Right hindlimb (tissue), 1 donor: ENCODE measurements at regions not wholly inside any gene's neighbourhood (a gene's known extent, or its start where the extent isn't known, plus 50 kb on each side); places are given as distances from the start of the nearest gene placed in this dataset.
"Not testable (repeated sequence)": the region's sequence is repeated elsewhere in the genome, so short reads cannot be mapped to it uniquely, and the experiment has no call there.

Source experiments
- DNase-seq: peaks from one replicate; pipeline ENCODE4 v3.0.0-alpha.2; 2018

DNA sequence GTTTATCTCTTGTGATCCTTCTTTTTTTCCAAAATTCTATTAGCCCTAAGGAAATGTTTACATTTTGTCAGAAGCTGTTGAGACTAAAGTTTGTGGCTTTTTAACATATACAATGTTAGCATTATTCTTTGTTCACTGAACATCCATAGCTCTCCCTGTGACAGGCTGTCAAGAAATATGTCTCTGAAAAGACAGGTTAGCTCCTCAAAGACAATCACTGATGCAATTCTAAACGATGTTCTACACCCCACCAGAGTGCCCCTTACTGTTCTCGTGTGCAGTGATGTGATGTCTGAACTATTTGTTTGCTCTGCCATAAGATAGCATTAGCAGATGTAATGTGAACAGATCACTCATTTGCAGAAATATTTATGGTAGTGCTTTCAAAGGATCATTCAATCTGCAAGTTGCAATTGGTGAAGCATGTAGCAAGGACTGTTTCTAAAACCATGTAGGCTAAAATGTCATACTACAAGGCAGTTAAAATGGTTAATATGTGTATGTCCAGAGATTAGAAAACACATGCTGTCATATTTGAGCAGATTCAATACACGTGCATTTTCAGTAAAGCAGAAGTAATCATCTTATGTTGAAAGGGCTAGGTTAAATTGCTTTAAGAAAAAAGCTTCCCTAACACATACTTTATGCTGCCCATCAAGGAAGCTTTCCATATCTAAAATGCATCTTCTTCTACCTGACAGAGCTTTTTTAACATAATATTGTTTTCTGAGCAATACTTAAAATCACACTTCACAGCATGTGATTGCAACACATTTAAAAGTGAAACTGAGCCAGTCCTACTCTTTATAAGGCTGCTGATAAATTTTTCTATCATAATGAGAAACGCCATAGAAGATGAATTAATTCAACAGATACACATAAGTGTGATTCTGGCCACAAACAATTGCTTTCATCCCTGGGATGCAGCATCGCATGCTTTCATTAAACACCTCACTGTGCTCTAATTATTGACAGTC lies 285.7 kb upstream of the UBE2E3 start:
- DNase-seq = no peak

DNA sequence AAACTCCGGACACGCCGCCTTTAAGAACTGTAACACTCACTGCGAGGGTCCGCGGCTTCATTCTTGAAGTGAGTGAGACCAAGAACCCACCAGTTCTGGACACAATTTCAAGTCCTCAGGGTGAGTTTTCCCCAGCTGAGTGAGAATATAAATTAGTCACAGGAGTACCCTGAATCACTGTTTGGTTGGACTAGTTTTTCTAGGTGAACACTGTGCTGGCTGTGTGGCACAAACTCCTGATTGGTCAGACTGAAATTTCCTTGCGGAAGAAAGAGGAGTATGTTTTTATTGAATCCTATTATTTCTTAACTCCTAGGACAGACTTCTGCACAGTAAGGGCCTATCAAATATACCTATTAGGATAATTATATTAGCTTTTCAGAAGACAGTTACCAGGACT lies 288.1 kb upstream of the UBE2E3 start:
- DNase-seq = no peak

DNA sequence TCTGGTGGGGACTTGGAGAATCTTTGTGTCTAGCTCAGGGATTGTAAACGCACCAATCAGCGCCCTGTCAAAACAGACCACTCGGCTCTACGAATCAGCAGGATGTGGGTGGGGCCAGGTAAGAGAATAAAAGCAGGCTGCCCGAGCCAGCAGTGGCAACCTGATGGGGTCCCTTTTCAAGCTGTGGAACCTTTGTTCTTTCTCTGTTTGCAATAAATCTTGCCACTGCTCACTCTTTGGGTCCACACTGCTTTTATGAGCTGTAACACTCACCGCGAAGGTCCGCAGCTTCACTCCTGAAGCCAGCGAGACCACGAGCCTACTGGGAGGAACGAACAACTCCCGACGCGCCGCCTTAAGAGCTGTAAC lies 288.6 kb upstream of the UBE2E3 start:
- not testable (repeated sequence) for DNase-seq

DNA sequence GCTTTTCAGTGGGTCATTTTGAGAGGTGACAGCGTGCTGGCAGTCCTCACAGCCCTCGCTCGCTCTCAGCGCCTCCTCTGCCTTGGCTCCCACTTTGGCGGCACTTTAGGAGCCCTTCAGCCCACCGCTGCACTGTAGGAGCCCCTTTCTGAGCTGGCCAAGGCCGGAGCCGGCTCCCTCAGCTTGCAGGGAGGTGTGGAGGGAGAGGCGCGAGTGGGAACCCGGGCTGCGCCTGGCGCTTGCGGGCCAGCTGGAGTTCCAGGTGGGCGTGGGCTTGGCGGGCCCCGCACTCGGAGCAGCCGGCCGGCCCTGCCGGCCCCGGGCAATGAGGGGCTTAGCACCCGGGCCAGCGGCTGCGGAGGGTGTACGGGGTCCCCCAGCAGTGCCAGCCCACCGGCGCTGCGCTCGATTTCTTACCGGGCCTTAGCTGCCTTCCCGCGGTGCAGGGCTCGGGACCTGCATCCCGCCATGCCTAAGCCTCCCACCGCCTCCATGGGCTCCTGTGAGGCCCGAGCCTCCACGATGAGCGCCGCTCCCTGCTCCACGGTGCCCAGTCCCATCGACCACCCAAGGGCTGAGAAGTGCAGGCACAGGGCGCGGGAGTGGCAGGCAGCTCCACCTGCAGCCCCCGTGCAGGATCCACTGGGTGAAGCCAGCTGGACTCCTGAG lies 289.1 kb upstream of the UBE2E3 start:
- DNase-seq = not testable (repeated sequence)

DNA sequence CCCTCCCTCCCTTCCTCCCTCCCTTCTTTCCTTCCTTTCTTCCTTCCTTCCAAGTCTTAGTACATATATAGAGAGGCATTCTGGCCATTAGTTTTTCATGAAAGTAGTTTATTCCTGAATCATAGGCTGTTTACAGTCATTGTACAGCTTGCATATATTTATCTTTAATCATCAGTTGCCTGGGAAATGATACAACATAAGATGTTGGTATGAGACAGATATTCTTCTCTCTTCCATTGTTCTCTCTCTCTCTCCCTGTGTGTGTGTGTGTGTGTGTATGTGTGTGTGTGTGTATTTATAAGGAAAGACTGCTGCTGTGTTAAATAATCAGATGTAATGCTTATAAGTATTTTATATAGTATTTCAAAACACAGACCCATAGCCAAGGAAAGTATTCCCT lies 289.8 kb upstream of the UBE2E3 start:
- no peak for DNase-seq

DNA sequence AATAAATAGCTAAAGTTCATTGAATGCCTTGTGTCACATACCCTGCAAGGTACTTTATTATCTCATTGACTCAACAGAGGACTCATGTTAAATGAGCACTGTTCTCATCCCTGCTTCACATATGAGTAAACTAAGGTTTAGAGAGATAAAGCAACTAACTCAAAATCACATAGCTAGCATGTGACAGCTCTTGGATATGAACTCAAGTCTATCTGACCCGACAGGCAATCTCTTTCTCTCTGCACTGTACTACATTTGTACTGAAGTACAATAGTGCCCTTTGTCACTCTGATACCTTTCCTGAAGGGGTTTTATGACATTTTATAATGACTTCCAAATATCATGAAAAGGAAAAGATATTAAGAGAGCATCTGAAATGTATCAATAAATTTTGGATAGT lies 297.5 kb upstream of the UBE2E3 start:
- no peak for DNase-seq

DNA sequence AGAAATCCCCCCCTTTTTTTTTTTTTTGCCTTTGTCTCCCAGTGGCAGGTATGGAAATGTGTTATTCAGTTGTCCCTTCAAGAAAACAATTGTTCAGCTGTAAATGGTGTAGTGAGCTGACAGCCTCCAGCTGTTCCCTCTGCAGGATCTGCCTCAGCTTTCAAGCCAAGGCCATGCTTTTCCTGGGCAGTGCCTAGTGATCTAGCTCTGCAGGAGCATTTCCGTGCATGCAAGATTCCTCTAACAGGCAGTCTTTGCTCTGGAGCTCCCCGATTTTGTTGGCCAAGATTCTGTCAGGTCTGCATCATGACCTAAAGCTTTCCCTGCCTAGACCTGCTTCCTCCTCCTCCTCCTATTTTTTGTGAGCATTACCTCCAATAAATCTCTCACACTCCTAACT lies 300.7 kb upstream of the UBE2E3 start:
- no peak for DNase-seq

DNA sequence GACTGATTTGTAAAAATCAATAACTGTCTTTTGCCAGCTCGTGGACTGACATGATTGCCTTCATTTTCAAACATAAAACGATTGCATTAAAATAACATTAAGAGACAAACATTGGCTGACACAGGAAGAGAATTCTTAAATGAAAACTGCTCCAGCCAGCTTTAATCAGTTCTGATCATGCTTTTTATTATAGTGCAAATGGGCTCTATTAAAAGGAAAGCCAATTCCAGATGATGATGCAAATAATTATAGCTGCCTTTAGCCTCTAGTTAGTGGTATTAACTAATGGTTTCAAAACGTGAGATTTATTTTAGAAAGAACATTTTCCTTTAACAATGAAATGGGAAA lies 301.8 kb upstream of the UBE2E3 start:
- no peak for DNase-seq

DNA sequence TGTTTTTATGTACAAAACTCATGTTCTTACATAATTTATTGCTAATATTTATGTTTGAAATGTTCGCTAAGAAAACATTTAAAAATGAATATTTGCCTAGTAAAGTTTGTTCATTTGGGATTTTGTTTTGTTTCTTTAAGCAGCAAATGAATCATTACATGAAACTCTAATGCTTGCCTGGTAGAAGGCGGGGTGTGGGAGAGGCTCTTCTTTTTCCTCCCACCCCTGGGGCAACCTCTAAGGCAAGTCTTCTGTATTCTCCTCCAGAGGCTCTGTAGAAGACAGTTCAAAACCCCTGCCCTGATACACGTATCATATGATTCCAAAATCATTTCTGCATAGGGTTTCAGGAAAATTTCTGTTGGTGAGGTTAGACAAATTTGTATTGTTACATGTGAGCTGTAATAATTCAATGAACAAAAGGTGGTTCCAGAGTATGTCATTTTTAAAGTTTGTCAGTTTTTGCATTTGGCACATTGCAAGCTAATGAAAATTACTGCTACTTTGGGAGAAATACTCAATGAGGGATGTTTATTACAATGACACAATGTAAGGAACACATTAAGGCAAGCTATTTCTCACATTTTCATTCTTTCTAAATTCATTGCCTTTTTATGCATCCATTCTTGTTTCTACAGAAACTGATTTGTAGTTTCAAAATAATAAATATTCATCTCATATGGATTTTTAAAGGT lies 302.3 kb upstream of the UBE2E3 start:
- DNase-seq = no peak

DNA sequence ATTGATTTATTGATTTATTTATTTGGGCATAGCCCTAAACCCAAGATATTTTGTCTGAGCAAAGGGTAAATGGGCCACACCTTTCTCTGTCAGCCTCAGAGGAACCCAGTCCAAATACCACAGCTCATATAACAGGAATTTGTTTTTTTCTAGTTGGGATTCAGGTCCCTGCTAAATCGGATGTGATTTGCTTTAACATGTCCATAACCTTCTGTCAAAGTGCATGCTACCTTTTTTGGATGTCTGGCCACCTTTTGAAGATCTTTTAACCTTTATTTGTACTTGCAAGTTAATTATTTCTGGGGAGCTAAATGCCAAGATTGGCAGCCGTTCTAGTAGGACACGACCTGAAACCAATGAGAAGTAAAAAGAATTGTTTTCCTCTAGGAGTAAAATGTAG lies 303.2 kb upstream of the UBE2E3 start:
- no peak for DNase-seq

DNA sequence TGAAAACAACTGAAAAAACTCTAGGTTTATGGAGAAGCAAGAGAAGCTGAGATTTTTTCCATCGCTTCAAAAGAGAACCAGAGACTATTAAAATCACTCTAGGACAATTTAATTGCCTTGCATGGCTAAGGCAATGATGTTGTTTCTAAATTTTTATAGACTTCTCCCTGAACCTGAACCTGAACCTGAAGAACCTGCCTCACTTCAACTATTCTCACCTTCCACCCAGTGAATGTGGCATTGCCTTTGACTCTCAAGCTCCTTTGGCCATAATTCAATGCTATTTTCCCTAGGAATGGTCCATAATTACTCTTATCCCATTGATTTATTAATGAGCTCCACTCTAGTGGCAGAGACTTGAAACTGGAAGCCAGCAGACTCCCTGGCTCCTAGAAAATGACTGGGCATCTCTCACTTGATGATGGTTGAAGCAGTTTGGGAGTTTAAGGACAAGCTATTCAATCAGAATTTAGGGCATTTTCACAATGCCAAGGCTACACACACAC lies 303.8 kb upstream of the UBE2E3 start:
- no peak for DNase-seq

DNA sequence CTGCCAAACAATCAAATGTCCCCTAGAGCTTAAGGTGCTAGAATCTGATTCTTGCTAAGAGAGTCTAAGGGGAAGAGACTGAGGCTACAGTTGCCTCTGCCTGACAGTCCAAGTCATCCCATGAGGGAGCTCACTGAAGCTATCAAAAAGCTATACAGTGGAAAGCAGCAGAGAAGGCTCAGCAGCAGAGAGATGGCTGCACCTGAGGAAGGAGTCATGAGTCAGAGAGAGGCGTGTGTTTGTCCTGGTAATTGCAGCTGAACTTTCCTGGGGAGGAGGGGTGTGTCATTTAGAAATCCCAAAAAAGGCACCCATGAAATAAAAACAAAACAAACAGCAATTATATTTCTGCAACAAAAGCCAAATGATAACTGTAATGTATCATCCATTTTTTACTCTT lies 305.2 kb upstream of the UBE2E3 start:
- no peak for DNase-seq

DNA sequence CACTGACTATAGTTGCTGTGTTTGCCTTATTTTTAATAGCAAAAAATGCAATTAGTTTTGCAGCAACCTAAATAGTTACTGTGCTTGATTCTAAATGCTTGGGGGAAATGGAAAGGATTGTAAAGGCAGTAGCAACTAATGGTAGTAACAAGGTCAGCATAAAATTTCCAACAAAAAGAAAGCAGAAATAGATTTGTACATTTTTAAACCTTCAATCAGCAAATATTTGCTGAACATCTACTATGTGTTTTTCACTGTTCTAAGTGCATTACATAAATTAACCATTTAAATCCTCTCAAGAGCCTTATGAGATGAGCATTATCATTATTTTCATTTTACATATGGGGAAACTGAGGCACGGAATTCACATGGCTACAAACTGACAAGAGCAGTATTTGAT lies 308.0 kb upstream of the UBE2E3 start:
- DNase-seq = no peak

DNA sequence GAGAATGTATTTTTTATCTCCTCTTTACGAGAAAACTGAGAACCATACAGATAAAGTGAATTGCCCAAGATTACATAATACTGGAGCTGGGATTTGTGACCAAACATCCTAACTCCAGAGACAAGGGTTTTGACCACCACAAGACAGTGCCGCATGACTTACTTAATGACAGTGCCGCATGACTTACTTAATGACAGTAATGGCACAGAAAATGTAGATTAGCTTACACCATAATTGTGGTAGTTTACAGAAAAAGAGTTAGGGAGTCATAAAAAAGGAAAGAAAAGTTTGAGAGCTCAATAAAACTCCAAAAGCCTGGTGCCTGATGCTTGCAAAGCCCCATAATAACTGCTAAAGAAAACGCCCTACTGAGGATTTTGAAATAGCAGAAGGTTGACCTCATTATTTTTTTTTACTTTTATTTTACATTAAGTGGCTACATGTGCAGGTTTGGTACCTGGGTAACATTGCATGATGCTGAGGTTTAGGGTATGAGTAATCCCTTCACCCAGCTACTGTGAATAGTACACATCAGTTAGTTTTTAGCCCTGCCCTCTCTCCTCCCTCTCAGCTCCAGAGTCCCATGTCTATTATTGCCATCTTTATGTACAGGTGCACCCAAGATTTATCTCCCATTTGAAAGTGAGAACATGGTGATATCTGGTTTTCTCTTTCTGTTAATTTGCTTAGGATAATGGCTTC lies 310.0 kb upstream of the UBE2E3 start:
- no peak for DNase-seq

DNA sequence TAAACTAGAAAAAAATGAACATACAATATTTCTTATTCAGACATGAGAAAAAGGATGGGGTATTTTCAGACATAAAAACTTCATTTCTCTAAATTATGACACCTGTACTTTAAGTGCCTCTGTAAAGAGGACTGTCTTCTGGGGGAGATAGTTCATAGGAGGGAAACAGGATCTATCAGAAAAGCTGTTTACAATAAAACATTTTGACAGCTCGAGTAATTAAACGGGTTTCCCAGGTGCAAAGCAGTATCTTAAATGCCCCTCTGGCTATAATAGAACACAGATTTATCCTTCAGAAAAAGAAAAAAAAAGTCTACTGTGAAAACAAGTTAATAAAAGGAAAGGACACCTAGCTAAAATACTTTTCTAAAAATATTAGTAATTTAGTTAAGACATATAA lies 311.4 kb upstream of the UBE2E3 start:
- no peak for DNase-seq

DNA sequence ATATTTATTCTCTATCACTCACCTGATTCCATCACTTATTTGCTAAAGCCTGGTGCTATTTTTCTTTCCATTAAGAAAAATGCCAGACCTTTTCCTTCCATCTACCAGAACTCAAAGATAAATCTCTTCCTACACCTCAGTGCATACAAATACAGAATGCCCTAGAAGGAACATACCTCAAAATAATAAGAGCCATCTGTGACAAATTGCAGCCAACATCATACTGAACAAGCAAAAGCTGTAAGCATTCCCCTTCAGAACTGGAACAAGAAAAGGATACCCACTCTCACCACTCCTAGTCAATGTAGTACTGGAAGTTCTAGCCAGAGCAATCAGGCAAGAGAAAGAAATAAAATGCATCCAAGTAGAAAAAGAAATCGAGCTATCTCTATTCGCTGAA lies 315.9 kb upstream of the UBE2E3 start:
- DNase-seq = no peak

DNA sequence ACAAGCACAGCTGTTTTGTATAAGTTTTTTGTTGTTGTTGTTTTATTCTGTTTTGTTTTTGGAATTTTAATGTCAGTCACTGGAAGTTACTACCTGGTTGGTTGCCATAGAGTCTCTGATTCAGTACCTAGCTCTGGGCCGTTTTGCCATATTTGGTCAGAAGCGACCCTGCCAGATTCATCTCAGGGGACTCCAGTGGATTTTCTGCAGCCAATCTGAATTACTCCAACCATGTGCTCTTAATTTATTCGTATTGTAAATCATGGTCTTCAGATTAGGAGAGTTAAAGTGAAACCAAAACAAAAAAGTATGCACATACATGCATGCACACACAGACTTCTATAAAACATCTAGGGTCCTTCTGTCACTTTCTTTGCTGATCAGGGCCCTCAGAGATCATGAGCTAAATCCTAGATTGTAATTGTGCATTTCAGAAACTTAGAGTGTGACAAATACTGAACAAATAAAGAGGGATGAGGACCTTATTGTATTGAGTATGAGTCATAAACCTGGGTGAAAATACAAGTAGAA lies 317.4 kb upstream of the UBE2E3 start:
- DNase-seq = peak; percentile 44

DNA sequence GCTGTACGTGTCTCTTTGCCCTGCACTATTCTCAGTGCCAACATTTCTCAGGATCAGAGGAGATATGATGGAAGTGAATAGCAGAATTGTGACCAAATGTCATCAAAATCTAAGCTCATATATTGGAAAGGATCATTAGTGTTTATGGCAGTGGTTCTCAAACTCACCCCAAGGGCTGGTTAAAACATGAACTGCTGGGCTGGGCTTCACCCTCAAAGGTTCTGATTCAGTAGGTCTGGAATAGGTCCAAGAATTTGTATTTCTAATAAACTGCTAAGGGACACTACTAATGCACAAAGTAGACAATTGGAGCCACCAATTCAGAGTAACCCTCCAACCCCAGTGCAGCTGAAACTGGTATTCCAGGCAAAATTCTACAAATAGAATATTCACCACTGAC lies 317.9 kb upstream of the UBE2E3 start:
- DNase-seq = no peak

DNA sequence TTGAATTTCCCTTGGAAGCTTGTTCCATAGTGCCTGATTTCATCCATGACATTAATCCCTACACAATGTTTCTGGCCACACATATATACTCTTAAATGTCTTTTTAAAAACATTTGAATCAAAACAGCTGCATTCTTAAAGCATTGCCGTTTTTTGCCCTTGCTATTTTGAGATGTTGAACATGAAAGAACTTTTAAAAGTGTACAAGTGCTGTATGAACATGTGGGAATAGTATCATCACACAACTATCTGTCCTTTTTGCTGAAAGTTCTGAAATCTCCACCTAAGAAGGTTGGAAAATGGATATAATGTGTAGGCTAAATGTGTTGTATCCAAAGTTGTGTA lies 318.7 kb upstream of the UBE2E3 start:
- DNase-seq = no peak

DNA sequence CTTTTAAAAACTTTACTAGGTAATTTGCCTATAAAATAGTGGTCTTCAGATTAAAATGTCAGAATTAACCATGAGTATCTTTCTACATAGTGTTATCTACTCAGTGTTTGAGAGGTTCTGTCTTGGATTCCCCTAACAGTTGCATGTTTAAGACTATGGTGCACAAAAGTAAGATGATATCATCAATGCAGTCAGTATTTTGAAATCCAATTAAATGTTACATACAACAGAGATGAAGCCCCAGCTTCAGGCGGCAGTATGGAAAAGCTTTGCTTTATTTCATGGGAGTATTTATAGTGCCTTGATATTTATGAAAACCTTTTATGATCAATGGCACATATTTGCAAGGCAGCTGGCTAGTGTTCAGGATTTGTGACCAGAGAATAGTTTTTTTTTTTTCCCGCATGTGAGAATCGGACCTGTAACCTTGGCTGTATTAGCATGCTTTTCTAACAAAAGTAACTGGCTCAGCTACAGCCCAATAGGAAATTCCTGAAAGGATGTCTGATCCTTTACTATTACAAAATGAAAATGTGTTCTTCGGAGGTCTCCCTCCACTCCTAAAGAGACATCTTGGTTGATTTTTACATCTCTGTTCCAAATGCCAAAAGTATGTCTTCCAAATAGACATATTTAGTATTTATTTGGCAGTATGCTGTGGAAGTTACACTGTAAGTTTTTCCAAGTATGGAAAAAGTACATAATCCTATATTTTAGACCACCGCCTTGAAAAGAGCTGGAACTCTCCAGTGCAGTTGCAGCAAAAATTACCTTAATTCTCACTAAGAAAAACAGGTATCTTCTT lies 319.3 kb upstream of the UBE2E3 start:
- DNase-seq = peak; percentile 25

DNA sequence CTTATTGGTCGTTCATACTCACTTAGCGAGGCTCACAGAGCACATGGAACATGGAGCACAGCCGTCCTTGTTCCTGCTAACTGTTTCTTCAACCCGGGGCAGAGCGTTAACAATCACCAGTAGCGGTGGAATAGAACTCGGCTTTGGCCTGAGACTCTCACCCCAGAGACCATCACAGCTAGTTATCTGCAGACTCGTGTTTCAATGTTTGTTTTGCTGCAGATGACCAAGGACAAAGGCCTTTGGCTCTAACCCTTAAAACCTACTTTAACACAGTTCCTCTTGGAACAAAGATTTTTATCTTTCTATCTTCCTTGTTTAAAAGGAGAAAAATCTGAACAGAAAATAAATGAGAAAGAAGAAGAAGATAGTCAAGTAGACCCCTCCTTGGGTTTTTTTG lies 320.2 kb upstream of the UBE2E3 start:
- no peak for DNase-seq

DNA sequence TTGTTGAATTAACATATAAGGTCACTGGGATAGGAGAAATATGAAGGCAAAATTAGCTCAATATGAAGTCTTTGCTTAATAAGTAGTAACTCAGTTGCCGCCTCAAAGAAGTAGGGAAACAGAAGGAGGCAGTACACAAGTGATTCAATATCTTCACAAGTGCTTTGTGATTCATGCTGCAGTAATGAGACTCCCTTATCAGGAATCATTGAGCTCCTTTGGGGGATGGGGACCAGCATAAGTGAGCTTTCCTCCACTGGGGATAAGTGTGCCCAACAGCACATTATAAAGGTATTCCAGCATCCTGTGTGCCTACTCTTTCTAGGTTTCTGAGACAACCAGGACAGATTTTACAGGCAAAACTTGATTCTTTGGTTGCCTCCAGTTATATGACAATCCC lies 323.4 kb upstream of the UBE2E3 start:
- no peak for DNase-seq
